GDM1 (cell line): ENCODE measurements at regions not wholly inside any gene's neighbourhood (a gene's known extent, or its start where the extent isn't known, plus 50 kb on each side); places are given as distances from the start of the nearest gene placed in this dataset.

Experiments
- DNase-seq: peaks from one replicate; lab custom pipeline; 2025; lab: John Stamatoyannopoulos, UW

DNA sequence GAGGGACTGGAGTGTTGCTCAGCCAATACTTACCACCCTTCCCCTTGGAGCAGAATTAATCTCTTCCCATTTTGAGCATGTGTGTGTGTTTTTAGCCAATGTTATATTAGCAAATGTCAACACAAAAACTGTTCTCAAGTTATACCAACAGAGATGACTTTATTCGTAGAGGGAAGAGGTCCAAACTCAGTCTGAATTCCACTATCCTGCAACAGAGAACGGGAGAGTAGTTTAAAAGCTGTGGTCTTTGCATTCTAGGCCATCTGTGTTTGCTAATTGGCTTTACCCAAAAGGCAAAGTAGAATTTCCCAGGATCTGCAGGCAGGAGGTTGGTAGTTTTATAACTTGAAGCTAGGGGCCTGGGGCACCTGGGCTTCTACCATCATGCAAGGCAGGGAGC lies 847.9 kb upstream of the TMEM132C start:
- no peak for DNase-seq

- no peak for DNase-seq
Measured at GRCh38 chr12:127421614-127422013, 845.4 kb upstream of the TMEM132C start.

- no peak for DNase-seq
Measured at GRCh38 chr12:127422935-127423566, 843.9 kb upstream of the TMEM132C start.

- DNase-seq: no peak
Measured at GRCh38 chr12:127425474-127425873, 841.5 kb upstream of the TMEM132C start.

DNA sequence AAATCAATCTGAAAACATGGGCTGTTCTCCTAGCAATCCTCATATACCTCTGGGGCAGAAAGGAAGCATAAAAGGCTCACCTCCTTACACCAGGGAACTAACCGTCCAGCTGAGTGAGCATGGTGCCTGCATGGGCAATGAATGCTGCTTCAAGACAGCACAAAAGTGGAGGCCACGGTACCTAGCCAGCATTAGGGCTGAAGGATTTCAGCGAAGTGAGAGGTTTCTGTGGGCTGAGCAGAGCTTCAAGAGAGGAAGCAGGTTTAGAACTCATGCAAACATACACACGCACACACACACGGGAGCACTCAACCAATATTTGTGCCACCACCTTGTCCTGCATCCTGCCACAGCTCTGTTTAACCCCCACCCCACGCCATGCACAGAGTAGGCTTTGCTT lies 838.5 kb upstream of the TMEM132C start:
- DNase-seq: no peak

DNA sequence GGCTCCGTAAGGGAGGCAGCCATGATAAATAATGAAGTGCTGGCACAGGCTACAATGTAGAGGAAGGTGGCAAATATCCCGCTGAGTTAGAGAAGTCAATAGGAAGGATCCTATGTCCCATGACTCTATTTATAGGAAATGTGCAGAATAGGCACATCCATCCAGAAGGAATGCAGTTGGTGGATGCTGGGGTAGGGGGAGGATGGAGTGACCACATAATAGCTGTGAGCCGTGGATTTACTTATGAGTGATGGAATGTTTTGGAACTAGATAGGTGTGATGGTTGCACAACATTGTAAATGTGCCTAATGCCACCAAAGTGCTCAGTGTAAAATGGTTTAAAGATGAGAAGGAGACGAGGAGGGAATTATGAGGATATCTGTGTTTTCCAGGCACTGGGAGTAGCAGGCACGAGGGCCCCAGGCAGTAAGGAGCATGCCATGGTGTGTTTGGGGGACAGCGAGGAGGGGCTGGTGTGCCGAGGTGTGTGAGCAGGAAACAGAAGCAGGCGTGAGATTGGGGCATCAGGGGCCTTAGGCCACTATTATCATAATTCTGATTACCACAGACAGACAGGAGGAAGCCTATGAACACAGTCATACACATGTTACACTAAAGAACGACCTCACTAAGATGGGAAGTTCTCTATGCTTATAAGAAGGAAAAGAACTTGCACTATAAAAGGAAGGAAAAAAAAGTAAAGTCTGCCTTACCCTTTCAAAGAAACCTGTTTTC lies 837.3 kb upstream of the TMEM132C start:
- DNase-seq: no peak

DNA sequence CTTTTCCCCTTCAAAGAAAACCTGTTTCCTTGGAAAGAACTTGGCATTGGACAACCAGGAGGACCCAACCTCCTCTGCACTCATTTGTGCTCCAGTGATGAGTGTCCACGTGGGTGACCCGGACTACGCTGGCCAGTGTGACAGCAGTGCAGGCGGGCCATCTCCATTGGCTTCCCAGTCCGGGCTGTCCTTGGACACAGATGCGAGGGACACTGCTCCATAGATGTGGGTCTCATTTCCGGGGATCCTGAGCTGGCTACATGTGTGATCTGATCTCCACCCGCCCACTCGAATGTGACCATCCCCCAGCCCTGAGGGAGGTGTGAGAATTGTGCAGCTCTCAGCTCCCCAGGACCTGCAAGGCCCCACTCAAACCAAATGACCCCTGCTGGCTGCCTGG lies 836.6 kb upstream of the TMEM132C start:
- DNase-seq: no peak

DNA sequence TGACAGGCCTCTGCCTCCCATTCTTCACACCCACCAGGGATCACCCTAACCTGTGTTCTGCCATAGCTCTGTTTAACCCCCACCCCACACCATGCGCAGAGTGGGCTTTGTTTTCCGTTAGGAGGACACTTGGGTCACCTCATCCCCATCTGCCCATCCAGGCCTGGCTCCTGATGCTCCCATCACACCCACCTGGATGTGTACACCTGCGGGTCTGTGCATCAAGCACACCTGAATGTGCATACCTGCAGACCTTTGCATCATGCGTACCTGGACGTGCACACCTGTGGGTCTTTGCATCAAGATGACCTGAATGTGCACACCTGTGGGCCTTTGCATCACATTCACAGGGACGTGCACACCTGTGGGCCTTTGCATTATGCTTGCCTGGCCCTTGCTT lies 835.8 kb upstream of the TMEM132C start:
- DNase-seq: no peak

- no peak for DNase-seq
Measured at GRCh38 chr12:127431594-127431993, 835.4 kb upstream of the TMEM132C start.

DNA sequence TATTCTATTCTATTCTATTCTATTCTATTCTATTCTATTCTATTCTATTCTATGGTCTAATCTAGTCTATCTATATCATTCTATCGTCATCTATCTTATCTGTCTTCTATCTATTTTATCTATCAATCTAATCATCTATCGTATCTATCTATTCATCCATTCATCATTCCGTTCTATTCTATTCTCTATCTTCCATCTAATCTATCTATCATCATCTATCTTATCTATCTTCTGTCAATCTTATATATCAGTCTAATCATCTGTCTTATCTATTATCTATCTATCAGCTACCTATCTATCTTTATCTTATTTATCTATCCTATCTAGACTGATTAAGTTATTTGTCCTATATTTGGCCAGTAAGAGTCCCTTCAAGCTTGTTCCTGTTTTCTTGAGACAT lies 831.5 kb upstream of the TMEM132C start:
- no peak for DNase-seq

DNA sequence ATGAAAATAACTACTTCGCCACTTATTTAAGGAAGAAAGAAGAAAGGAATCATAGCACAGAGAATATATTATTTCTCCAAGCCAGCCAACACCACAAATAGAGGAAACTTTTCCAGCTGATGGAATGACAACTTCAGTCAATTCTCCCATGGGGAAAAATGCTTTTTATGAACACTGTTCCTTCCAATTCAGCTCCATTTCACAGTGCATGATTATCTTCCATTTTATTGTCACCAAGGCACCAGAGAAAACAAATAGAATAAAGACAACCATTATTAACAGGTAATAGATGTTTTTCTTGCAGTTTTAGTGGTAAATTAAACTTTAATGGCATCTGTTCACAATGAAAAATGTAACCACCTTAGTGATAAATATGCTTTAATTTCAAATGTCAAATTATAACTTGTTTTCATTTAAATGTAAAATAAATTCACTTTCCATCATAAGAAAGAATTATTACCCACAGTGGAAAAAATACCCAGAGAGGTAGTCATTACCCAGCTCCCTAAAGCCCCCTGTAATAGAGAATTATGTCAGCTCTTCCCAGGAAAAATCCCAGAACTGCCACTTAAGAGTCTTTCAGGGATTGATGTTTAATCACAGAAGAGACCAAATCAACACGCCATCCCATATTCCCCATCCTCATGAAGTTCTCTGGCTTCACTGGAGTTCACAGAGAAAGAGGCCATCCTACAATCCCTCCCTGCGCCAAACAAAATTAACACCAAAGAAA lies 828.3 kb upstream of the TMEM132C start:
- DNase-seq: no peak

GRCh38 chr12:127445581-127446139 lies 821.3 kb upstream of the TMEM132C start:
- no peak for DNase-seq

DNA sequence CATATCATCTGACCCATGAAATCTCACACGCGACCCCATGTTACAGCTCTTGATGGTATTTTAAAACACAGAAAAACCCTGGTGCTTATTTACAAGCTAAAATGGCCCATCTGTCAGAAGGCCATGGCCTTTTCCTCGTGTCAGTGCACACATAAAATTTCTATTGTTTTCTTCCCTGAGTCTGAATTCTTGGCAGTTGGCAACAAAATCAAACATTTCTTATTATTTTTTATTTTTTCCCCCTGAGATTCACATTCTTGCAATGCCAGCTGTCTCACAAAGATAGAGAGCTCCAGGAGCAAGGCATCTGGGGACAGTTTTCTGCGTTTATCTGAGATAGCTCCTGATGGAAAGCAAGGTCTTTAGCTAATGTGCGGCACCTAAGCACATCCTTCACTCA lies 818.1 kb upstream of the TMEM132C start:
- no peak for DNase-seq

DNA sequence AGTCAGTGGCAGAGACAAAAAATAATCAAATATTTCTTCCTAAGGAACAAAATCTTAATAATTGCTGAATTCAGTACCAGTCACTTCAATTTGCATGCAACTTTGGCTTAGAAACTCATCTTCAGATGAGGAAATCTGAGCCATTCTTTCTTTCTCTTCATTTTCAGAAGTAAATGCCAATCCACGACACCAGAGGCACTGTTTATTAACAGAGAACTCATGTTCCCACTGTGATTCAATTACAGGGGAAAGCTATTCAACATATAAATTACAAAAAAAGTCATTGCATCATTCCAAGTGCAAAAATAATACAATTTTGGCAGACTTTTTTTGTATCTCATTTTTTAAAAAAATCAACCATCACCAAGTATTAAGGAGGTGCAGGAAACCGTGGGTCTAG lies 816.1 kb upstream of the TMEM132C start:
- DNase-seq: no peak

GRCh38 chr12:127455347-127456265 lies 811.4 kb upstream of the TMEM132C start:
- no peak for DNase-seq

DNA sequence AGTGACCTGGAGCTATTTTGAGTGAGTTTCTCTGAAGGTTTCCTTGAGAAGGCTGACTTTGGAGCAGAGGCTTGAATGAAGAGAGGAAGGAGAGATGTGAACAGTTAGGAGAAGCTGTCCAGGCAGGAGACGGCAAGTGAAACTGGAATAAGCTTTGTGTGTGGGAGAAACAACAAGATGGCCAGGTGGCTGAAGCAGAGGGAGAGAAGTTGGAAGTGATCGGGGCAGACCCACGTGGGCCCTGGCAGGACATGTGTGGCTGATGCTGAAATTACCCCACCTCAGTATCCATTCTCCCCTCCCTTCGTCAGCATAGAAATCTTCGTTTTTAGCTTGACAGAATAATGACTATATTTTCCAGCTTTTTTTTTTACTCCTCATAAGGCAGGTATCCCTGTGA lies 809.2 kb upstream of the TMEM132C start:
- DNase-seq: no peak

GRCh38 chr12:127459166-127459565 lies 807.8 kb upstream of the TMEM132C start:
- DNase-seq: no peak

DNA sequence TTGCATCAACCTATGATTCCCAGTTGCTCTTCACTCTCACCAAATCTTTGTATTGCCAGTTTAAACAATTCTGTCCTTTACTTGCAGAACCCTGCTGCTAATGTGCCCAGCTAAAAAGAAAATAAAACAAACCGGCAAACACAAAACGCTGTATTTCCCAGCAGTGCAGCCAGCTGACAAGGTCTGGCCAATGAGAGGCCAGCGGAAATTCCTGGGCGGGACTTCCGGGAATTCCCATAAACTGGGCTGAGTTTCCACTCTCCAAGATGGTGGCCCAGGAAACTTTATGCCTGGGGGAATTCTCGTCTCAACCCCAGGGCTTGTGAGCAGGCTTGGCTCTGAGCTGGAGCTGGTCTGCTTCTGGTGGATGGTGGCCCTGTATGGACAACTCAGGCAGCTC lies 807.3 kb upstream of the TMEM132C start:
- DNase-seq: no peak

GRCh38 chr12:127463237-127463636 lies 803.7 kb upstream of the TMEM132C start:
- DNase-seq: no peak

- no peak for DNase-seq
Measured at GRCh38 chr12:127469331-127469730, 797.6 kb upstream of the TMEM132C start.

DNA sequence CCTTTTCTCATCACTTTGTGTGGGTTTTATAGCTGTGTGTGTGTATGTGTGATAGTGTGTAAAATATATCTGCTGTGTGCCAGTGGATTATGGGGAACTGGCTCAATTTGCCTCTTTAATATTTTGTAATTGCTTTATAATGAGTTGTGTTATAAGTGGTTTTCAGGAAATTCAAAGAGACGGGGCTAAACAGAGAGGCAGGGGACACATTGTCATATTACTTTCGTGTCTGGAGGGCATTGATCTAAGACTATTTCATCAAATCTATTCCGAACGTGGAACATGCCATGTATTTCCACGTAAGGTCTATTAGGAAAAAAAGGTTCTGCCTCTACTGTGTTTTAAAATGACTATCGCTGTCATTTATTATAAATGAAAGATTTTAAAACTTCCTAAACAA lies 793.2 kb upstream of the TMEM132C start:
- no peak for DNase-seq

DNA sequence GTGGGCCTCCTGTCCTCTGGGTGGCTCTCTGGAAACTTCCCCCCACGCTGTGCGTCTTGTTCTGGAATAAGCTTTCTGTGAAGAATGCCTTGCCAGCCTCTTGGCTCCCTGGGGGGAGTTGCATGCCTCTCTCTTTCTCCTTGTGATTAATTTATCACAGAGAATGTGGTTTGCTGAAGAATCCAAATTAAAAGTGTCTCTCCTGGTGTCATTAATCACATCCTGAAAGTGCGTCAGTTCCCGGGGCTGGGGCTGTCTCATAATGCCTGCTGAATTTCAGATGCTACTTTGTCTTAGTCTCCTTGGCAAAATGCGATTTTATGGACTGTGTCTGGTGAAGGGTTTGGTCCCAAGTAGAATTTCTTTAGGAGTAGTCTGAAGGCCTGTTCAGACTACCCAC lies 787.7 kb upstream of the TMEM132C start:
- no peak for DNase-seq
